ENCODE measurements at regions not wholly inside any gene's neighbourhood (a gene's known extent, or its start where the extent isn't known, plus 50 kb on each side); places are given as distances from the start of the nearest gene placed in this dataset.

DNA sequence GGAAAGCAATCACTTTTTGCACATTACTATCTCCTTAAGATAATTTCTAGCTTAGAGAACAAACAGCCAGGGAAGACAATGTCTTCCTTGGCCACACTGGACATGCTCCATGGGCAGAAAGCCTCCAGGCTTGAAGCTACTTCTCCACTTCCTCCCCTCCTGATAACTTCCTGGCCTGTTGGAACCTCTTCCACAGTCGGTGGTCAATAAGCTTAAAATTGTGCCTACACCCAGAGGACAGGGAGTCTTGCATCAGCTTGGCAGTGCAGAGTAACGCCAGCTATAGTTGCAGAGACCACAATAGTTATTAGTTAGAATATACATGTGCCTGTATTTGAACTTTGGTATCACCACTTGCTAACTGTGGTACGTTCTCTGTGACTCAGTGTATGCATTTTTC, 58.1 kb upstream of the ABCA1 start:
- no peak for TF ChIP-seq SETDB1 (IDR thresholded peaks at IDR 0.05; ENCODE audit: insufficient read length, low read length)
- no peak for TF ChIP-seq HOXD13 (CRISPR knock-in tag; IDR thresholded peaks at IDR 0.05; ENCODE audit: borderline replicate concordance)
- TF ChIP-seq, protein P1, sequence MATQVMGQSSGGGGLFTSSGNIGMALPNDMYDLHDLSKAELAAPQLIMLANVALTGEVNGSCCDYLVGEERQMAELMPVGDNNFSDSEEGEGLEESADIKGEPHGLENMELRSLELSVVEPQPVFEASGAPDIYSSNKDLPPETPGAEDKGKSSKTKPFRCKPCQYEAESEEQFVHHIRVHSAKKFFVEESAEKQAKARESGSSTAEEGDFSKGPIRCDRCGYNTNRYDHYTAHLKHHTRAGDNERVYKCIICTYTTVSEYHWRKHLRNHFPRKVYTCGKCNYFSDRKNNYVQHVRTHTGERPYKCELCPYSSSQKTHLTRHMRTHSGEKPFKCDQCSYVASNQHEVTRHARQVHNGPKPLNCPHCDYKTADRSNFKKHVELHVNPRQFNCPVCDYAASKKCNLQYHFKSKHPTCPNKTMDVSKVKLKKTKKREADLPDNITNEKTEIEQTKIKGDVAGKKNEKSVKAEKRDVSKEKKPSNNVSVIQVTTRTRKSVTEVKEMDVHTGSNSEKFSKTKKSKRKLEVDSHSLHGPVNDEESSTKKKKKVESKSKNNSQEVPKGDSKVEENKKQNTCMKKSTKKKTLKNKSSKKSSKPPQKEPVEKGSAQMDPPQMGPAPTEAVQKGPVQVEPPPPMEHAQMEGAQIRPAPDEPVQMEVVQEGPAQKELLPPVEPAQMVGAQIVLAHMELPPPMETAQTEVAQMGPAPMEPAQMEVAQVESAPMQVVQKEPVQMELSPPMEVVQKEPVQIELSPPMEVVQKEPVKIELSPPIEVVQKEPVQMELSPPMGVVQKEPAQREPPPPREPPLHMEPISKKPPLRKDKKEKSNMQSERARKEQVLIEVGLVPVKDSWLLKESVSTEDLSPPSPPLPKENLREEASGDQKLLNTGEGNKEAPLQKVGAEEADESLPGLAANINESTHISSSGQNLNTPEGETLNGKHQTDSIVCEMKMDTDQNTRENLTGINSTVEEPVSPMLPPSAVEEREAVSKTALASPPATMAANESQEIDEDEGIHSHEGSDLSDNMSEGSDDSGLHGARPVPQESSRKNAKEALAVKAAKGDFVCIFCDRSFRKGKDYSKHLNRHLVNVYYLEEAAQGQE (tag by site-specific recombination; IDR thresholded peaks at IDR 0.05): no peak
- TF ChIP-seq, protein P2, sequence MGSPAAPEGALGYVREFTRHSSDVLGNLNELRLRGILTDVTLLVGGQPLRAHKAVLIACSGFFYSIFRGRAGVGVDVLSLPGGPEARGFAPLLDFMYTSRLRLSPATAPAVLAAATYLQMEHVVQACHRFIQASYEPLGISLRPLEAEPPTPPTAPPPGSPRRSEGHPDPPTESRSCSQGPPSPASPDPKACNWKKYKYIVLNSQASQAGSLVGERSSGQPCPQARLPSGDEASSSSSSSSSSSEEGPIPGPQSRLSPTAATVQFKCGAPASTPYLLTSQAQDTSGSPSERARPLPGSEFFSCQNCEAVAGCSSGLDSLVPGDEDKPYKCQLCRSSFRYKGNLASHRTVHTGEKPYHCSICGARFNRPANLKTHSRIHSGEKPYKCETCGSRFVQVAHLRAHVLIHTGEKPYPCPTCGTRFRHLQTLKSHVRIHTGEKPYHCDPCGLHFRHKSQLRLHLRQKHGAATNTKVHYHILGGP (tag by site-specific recombination; IDR thresholded peaks at IDR 0.05): no peak
- TF ChIP-seq, protein P3, sequence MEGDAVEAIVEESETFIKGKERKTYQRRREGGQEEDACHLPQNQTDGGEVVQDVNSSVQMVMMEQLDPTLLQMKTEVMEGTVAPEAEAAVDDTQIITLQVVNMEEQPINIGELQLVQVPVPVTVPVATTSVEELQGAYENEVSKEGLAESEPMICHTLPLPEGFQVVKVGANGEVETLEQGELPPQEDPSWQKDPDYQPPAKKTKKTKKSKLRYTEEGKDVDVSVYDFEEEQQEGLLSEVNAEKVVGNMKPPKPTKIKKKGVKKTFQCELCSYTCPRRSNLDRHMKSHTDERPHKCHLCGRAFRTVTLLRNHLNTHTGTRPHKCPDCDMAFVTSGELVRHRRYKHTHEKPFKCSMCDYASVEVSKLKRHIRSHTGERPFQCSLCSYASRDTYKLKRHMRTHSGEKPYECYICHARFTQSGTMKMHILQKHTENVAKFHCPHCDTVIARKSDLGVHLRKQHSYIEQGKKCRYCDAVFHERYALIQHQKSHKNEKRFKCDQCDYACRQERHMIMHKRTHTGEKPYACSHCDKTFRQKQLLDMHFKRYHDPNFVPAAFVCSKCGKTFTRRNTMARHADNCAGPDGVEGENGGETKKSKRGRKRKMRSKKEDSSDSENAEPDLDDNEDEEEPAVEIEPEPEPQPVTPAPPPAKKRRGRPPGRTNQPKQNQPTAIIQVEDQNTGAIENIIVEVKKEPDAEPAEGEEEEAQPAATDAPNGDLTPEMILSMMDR (tag by site-specific recombination; IDR thresholded peaks at IDR 0.05): no peak
- TF ChIP-seq ZNF558 (tag by site-specific recombination; IDR thresholded peaks at IDR 0.05): no peak
- TF ChIP-seq TCF7L2 (IDR thresholded peaks at IDR 0.05; ENCODE audit: borderline replicate concordance, low read depth, low read length): no peak
- TF ChIP-seq KLF8 (tag by site-specific recombination; IDR thresholded peaks at IDR 0.05): no peak
- TF ChIP-seq ZNF501 (tag by site-specific recombination; IDR thresholded peaks at IDR 0.05): no peak
- TF ChIP-seq, protein P4, sequence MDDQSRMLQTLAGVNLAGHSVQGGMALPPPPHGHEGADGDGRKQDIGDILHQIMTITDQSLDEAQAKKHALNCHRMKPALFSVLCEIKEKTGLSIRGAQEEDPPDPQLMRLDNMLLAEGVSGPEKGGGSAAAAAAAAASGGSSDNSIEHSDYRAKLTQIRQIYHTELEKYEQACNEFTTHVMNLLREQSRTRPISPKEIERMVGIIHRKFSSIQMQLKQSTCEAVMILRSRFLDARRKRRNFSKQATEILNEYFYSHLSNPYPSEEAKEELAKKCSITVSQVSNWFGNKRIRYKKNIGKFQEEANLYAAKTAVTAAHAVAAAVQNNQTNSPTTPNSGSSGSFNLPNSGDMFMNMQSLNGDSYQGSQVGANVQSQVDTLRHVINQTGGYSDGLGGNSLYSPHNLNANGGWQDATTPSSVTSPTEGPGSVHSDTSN (CRISPR knock-in tag; IDR thresholded peaks at IDR 0.05): no peak
- TF ChIP-seq, protein P5, sequence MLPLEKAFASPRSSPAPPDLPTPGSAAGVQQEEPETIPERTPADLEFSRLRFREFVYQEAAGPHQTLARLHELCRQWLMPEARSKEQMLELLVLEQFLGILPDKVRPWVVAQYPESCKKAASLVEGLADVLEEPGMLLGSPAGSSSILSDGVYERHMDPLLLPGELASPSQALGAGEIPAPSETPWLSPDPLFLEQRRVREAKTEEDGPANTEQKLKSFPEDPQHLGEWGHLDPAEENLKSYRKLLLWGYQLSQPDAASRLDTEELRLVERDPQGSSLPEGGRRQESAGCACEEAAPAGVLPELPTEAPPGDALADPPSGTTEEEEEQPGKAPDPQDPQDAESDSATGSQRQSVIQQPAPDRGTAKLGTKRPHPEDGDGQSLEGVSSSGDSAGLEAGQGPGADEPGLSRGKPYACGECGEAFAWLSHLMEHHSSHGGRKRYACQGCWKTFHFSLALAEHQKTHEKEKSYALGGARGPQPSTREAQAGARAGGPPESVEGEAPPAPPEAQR (tag by site-specific recombination; IDR thresholded peaks at IDR 0.05): no peak
